ENCODE measurements at regions not wholly inside any gene's neighbourhood (a gene's known extent, or its start where the extent isn't known, plus 50 kb on each side); places are given as distances from the start of the nearest gene placed in this dataset.

- DNase-seq (ENCODE audit: low spot score) (no peak), ATAC-seq (no peak), FAIRE-seq (no peak)
- no peak for TF ChIP-seq ASH2L (IDR thresholded peaks at IDR 0.05; ENCODE audit: insufficient read length, low read depth, low read length)
- TF ChIP-seq ZBTB4 (CRISPR knock-in tag; IDR thresholded peaks at IDR 0.05; ENCODE audit: borderline replicate concordance): no peak
- no peak for TF ChIP-seq ZNF770 (CRISPR knock-in tag; IDR thresholded peaks at IDR 0.05)
- no peak for TF ChIP-seq KLF13 (CRISPR knock-in tag; IDR thresholded peaks at IDR 0.05)
- TF ChIP-seq KDM4B (CRISPR knock-in tag; IDR thresholded peaks at IDR 0.05): no peak
- no peak for TF ChIP-seq ZNF644 (CRISPR knock-in tag; IDR thresholded peaks at IDR 0.05; ENCODE audit: low read depth)
- no peak for TF ChIP-seq ZFY (CRISPR knock-in tag; IDR thresholded peaks at IDR 0.05)
- TF ChIP-seq FIP1L1 (IDR thresholded peaks at IDR 0.05; ENCODE audit: borderline replicate concordance, insufficient read depth, low read depth, low read length): no peak
- no peak for TF ChIP-seq ATF6 (CRISPR knock-in tag; conservative IDR thresholded peaks at IDR 0.05)
- TF ChIP-seq SOX5 (CRISPR knock-in tag; IDR thresholded peaks at IDR 0.05; ENCODE audit: borderline replicate concordance): no peak
- no peak for TF ChIP-seq NCOA2 (CRISPR knock-in tag; IDR thresholded peaks at IDR 0.05)
- no peak overlapping the region for H3K4me2 ChIP-seq (ENCODE audit: low read depth, low read length)
- no peaks in the 10 kb centered on the region for H3K27me3 ChIP-seq (ENCODE audit: control insufficient read depth in 1 of 2, insufficient read depth in 2 of 2, low read length in 2 of 2)
- no peaks in the 10 kb centered on the region for H3K4me1 ChIP-seq (ENCODE audit: insufficient read depth, low read length)
- H2AFZ ChIP-seq (ENCODE audit: low read length): no peak overlapping the region
- H3K9ac ChIP-seq (ENCODE audit: insufficient read depth, low read depth, low read length): no peak overlapping the region
- H3K36me3 ChIP-seq (replicated peaks in 1 of 2; ENCODE audit: control insufficient read depth in 1 of 2, insufficient read depth in 2 of 2, low read length in 2 of 2): no peaks in the 10 kb centered on the region
- H3K27ac ChIP-seq (ENCODE audit: extremely low read length, insufficient read depth, low read length): no peak overlapping the region
- 53% methylated on average over 4 of the region's 4 CpGs for WGBS (ENCODE audit: low lambda C conversion rate)
- in situ Hi-C loops (cut with HindIII; ENCODE audit: extremely low pct_ligation_motif_present, low pct_unique_long_range_greater_than_20kb): no loop called here
- BruUV-seq (replicated peaks): no TSS peak
- H3K79me2 ChIP-seq (ENCODE audit: insufficient read depth, low read length): no peaks in the 10 kb centered on the region
- H3K9me3 ChIP-seq (ENCODE audit: low read length): no peaks in the 10 kb centered on the region
- CTCF ChIA-PET (ENCODE audit: low intra/inter-chr PET ratio, low total read pairs): no interaction called here
- POLR2A ChIA-PET: no interaction called here
- intact Hi-C loops (cut with micrococcal nuclease; ENCODE audit: unreplicated experiment): loop anchor here (5.0 kb wide), 1 partner anchor 204 kb away; no protein-coding TSS in a partner anchor
- no peak overlapping the region for H3K4me3 ChIP-seq (replicated peaks in 1 of 3; ENCODE audit: insufficient read depth in 1 of 3, low read depth in 2 of 3, low read length in 3 of 3)
- H4K20me1 ChIP-seq (ENCODE audit: insufficient read depth, low read length): no peaks in the 10 kb centered on the region
Measured at GRCh38 chr4:13056630-13057189, 427.4 kb downstream of the RAB28 start.

All from HepG2 (cell line).